Thymus (tissue), 11 donors: ENCODE measurements at regions not wholly inside any gene's neighbourhood (a gene's known extent, or its start where the extent isn't known, plus 50 kb on each side); places are given as distances from the start of the nearest gene placed in this dataset.
A peak's percentile ranks its signal among the peaks of the same experiment; 100 is the strongest.

Experiments used
- DNase-seq, 9 donors: peaks; one replicate each; pipeline ENCODE4 v3.0.0-alpha.2; 2013; ENCODE audit warnings: low spot score in 9 of 9, low read depth in 6 of 9, missing footprints in 1 of 9
- H3K27ac ChIP-seq, 2 donors: one replicate each; pipeline ENCODE4 v1.5.1; 2013; ENCODE audit warnings: control low read depth in 1 of 2, low read depth in 1 of 2, low read length in 1 of 2, mild to moderate bottlenecking in 1 of 2, moderate library complexity in 1 of 2
- H3K27me3 ChIP-seq, 2 donors: one replicate each; pipeline ENCODE4 v1.5.1; 2013; ENCODE audit warnings: low read length in 1 of 2; ENCODE audit not compliant: control insufficient read depth in 2 of 2, insufficient read depth in 1 of 2
- H3K36me3 ChIP-seq, 2 donors: one replicate each; pipeline ENCODE4 v1.5.1; 2013; ENCODE audit warnings: low read length in 1 of 2, mild to moderate bottlenecking in 1 of 2, moderate library complexity in 1 of 2; ENCODE audit not compliant: control insufficient read depth in 2 of 2, insufficient read depth in 2 of 2
- H3K4me1 ChIP-seq, 2 donors: one replicate each; pipeline ENCODE4 v1.5.1; 2013; ENCODE audit warnings: low read length in 2 of 2; ENCODE audit not compliant: control insufficient read depth in 2 of 2, insufficient read depth in 2 of 2
- H3K4me3 ChIP-seq, 2 donors: one replicate each; pipeline ENCODE4 v1.5.1; 2013; ENCODE audit warnings: low read length in 2 of 2, control low read depth in 1 of 2, mild to moderate bottlenecking in 1 of 2
- H3K9me3 ChIP-seq, 2 donors: one replicate each; pipeline ENCODE4 v1.5.1; 2013; ENCODE audit warnings: low read length in 1 of 2, mild to moderate bottlenecking in 1 of 2; ENCODE audit not compliant: control insufficient read depth in 2 of 2, insufficient read depth in 1 of 2
- WGBS: extraction: QIAGEN DNeasy Blood & Tissue Kit; methylation state at CpG from one replicate; pipeline ENCODE4 v1.1.7; 2013; 5-methylcytosine and 5-hydroxymethylcytosine counted together
- donor health status: healthy.

GRCh38 chr5:109917154-109917546 is 227.4 kb downstream of the MAN2A1 start:
- H3K4me1 ChIP-seq: peaks cover 37 to 51% of the 10 kb centered on the region in 2 donors

GRCh38 chr5:109917966-109918365 is 228.2 kb downstream of the MAN2A1 start:
- Histone ChIP-seq H3K4me1 (peaks cover 39 to 51% of the 10 kb centered on the region in 2 donors), H3K9me3 (peaks cover 0 to 10% of the 10 kb centered on the region in 2 donors), H3K4me3 (no peak overlapping the region), H3K36me3 (no peaks in the 10 kb centered on the region), H3K27ac (no peak overlapping the region), H3K27me3 (no peaks in the 10 kb centered on the region)
- 97% methylated on average over 4 of the region's 4 CpGs for WGBS
- no peak for DNase-seq

More at GRCh38 chr5:109917154-109917546, 227.4 kb downstream of the MAN2A1 start:
- no peak for DNase-seq
- Histone ChIP-seq H3K27ac (no peak overlapping the region), H3K9me3 (peaks cover 0 to 7% of the 10 kb centered on the region in 2 donors), H3K27me3 (no peaks in the 10 kb centered on the region), H3K4me3 (no peak overlapping the region), H3K36me3 (no peaks in the 10 kb centered on the region)
- WGBS: 89% methylated on average over 4 of the region's 4 CpGs

GRCh38 chr5:109920736-109921135 is 231.0 kb downstream of the MAN2A1 start:
- DNase-seq: peak in 1 of 9 donors; percentile 34
- peak overlapping the region; percentile 81 to 82 for H3K27ac ChIP-seq
- 79% methylated on average over 4 of the region's 4 CpGs for WGBS

GRCh38 chr5:109921735-109922380 is 232.1 kb downstream of the MAN2A1 start:
- peak overlapping the region; percentile 82 to 92 for H3K27ac ChIP-seq
- peak; percentile 78 to 99 (median 95) for DNase-seq
- WGBS: 5% methylated on average over 5 of the region's 5 CpGs
- no peaks in the 10 kb centered on the region for H3K27me3 ChIP-seq
- H3K36me3 ChIP-seq: no peaks in the 10 kb centered on the region
- H3K4me1 ChIP-seq: peaks cover 38 to 53% of the 10 kb centered on the region in 2 donors
- H3K4me3 ChIP-seq: peak overlapping the region; percentile 2 to 22
- H3K9me3 ChIP-seq: peaks cover 0 to 14% of the 10 kb centered on the region in 2 donors

More at GRCh38 chr5:109920736-109921135, 231.0 kb downstream of the MAN2A1 start:
- Histone ChIP-seq H3K27me3 (no peaks in the 10 kb centered on the region), H3K9me3 (peaks cover 0 to 14% of the 10 kb centered on the region in 2 donors), H3K4me3 (no peak overlapping the region), H3K4me1 (peaks cover 38 to 55% of the 10 kb centered on the region in 2 donors), H3K36me3 (no peaks in the 10 kb centered on the region)

GRCh38 chr5:109922381-109922995 is 232.8 kb downstream of the MAN2A1 start:
- Histone ChIP-seq H3K27me3 (no peaks in the 10 kb centered on the region), H3K27ac (peak overlapping the region; percentile 75 to 82), H3K9me3 (peaks cover 0 to 14% of the 10 kb centered on the region in 2 donors), H3K4me3 (peak overlapping the region; percentile 2 to 22), H3K36me3 (no peaks in the 10 kb centered on the region), H3K4me1 (peaks cover 38 to 48% of the 10 kb centered on the region in 2 donors)
- 31% methylated on average over 6 of the region's 6 CpGs for WGBS
- DNase-seq: peak in 4 of 9 donors; percentile 49 to 68 (median 60)

- Histone ChIP-seq H3K27ac (peak overlapping the region; percentile 70 to 82), H3K4me1 (peaks cover 38 to 43% of the 10 kb centered on the region in 2 donors), H3K9me3 (peaks cover 0 to 10% of the 10 kb centered on the region in 2 donors), H3K36me3 (no peaks in the 10 kb centered on the region), H3K4me3 (no peak overlapping the region), H3K27me3 (no peaks in the 10 kb centered on the region)
- WGBS: 16% methylated on average over 1 of the region's 1 CpG
- peak in 1 of 9 donors; percentile 57 for DNase-seq
Measured at GRCh38 chr5:109923205-109923604, 233.5 kb downstream of the MAN2A1 start.

GRCh38 chr5:109924237-109925107 is 234.7 kb downstream of the MAN2A1 start:
- peaks cover 0 to 7% of the 10 kb centered on the region in 2 donors for H3K9me3 ChIP-seq
- WGBS: 98% methylated on average over 7 of the region's 7 CpGs

GRCh38 chr5:109927639-109928038 is 237.9 kb downstream of the MAN2A1 start:
- no peak for DNase-seq
- H3K4me1 ChIP-seq: peaks cover 18 to 27% of the 10 kb centered on the region in 2 donors
- no peak overlapping the region for H3K27ac ChIP-seq
- WGBS: 95% methylated on average over 3 of the region's 3 CpGs
- no peaks in the 10 kb centered on the region for H3K27me3 ChIP-seq
- no peaks in the 10 kb centered on the region for H3K36me3 ChIP-seq
- H3K4me3 ChIP-seq: no peak overlapping the region
- peaks cover 0 to 7% of the 10 kb centered on the region in 2 donors for H3K9me3 ChIP-seq

More at GRCh38 chr5:109924237-109925107, 234.7 kb downstream of the MAN2A1 start:
- Histone ChIP-seq H3K36me3 (no peaks in the 10 kb centered on the region), H3K27me3 (no peaks in the 10 kb centered on the region), H3K27ac (no peak overlapping the region), H3K4me3 (no peak overlapping the region), H3K4me1 (peaks cover 35 to 39% of the 10 kb centered on the region in 2 donors)
- DNase-seq: no peak
